ENCODE measurements at regions not wholly inside any gene's neighbourhood (a gene's known extent, or its start where the extent isn't known, plus 50 kb on each side); places are given as distances from the start of the nearest gene placed in this dataset.
"Not testable (repeated sequence)": the region's sequence is repeated elsewhere in the genome, so short reads cannot be mapped to it uniquely, and the experiment has no call there.

DNA sequence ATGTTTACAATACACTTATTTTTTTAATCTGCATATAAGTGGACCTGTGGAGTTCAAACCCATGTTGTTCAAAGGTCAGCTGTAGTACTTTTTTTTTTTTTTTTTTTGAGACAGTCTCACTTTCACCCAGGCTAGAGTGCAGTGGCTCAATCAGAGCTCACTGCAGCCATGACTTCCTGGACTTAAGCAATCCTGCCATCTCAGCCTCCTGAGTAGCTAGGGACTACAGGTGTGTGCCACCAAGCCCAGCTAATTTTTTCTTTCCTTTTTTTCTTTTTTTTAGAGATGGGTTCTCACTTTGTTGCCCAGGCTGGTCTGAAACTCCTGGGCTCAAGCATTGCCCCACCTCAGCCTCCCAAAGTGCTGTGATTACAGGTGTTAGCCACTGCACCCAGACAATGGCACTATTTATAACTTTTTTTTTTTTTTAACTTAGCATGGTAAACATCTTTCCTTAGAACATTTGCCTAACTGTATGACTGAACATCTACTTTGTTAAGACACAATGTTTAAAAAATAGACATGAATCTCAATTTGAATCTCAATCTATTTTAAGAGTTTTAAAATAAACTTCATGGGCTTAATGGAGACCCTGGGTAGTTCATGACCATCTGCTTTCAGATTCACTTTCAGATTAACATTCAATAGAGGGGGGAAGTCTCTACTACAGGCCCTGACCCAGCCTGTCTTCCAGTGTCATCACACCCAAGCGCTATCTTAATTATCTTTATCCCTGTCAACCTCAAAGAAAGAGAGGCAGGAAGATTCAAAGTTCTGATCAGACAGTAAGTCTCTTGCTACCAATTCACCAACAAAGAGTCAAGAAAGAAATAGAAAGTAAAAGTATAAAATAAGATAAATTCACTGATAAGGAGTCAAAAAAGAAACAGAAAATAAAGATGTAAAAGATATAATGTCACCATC lies 97.7 kb upstream of the DOCK9 start:
- no peak for DNase-seq (ENCODE audit: low read depth in 3 of 3)

DNA sequence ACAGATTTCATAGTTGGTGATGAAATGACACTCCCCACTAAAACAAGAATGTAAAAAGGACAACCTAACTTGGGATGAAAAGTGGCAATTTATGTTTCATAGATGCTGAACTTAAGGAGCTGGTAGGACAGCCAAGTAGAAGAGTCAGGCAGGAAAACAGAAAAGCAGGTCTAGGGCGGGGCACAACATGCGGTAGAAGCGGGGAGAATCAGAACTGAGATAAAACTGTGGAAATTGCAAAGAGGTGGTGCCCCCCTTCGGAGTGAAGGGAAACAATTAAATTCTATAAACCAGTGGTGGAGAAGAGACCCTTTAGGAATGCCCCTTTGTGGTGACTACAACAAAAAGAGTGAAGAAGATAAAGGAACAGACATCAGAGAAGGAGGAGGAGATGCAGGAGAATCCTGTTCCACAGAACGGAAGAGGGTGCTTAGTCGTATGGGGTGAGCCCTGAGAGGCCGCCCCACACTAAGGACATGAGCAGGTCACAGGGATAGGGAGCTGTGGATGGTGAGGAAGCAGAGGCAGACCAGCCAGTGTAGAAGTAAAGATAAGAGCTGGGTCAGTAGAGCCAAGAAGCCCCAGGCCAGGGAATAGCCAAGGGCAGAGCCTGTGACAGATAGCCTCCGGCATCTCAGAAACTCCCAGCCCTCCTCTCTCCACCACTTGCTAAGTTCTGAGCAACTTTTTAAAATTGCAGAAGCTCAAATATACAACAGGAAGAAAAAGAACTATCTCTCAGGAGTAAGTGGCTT lies 100.3 kb upstream of the DOCK9 start:
- DNase-seq (ENCODE audit: low read depth in 3 of 3): no peak

DNA sequence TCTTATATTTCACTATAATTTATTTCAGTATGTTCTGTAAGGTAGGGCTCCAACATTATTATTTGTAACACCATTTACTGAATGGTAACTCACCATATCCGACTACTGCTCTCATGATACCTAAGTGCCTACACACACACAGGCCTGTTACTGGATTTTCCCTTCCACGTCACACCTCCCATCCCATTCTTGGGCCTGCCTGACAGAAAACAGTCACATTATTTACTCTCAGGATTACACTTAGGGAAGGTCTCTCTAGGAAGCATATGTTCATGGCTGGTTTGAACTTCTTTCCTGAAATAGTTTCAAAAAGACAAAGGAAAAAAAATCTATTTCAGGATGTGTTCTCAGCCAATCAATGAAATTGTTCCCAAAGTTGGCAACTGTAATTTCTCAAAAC lies 102.3 kb upstream of the DOCK9 start:
- no peak for DNase-seq (ENCODE audit: low read depth in 3 of 3)

DNA sequence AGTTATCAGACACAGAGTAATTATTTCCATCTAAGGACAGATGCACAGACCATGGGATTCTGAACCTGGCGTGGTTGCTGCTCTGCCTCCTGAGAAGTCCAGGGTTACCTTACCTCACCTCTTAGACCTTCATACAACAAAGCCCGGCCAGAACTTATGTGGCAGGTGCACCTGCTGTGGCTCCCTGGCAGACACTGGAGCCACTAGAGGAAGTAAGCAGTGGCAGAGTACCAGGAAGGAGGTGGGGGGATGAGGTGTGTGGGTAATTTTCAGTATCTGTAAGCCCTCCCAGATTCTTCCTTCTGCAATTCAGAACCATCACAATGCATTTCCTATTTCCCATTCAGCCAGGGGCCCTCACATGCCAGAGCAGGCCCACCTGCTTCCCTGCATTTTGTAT lies 106.1 kb upstream of the DOCK9 start:
- no peak for DNase-seq (ENCODE audit: low read depth in 3 of 3)

DNA sequence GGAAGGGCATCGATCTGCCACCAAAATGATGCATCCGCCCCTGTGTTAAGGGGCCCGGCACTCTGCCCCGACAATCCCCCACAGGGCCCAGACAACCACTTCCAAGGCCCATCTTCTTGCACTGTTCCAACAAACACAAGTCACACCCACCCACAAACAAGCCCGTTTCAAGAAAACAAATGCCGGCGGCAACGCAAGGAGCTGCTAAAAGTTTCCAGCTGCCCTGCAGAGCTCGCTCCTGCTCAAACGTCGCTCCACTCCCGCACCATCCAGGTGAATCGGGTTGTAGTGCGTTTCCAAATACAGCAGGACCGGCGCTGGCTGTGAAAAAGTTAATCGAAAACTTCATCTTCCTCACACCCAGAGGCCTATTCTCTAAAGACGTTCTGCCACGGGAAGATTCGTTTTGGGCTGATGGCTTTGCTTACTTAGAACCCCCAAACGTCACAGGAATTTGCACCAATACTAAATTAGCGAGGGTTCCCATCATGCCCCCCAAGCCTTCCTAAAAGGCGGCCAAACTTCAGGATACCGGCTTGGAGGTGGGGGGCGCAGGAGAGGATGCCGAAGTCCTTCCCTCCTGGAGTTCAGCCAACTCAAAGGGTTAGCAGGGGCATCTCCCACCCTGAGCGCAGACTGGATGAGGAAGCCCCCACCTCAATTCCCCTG lies 107.4 kb upstream of the DOCK9 start:
- no peak for DNase-seq (ENCODE audit: low read depth in 3 of 3)

DNA sequence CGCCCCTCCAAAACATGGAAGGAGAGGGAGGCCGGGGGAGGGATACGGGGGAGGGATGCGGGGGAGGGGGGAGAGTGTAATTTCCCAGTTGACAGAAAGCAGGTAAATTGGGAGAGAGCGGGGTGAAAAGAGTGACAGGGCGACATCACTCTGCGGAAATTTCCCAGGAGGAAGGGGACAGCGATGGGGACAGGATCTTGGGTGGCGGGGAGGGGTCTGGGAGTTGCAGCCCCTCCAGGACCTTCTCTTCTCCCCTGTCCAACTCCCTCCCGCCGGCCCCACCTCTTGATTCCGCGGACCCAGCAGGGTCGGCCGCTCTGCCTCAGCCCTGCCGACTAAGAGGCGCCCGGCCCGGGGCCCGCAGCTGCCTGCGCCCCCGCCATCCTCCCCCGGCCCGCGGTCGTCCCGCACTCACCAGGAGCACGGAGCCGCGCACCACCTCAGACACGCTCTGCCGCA lies 108.0 kb upstream of the DOCK9 start:
- DNase-seq (ENCODE audit: low read depth in 3 of 3): no peak

DNA sequence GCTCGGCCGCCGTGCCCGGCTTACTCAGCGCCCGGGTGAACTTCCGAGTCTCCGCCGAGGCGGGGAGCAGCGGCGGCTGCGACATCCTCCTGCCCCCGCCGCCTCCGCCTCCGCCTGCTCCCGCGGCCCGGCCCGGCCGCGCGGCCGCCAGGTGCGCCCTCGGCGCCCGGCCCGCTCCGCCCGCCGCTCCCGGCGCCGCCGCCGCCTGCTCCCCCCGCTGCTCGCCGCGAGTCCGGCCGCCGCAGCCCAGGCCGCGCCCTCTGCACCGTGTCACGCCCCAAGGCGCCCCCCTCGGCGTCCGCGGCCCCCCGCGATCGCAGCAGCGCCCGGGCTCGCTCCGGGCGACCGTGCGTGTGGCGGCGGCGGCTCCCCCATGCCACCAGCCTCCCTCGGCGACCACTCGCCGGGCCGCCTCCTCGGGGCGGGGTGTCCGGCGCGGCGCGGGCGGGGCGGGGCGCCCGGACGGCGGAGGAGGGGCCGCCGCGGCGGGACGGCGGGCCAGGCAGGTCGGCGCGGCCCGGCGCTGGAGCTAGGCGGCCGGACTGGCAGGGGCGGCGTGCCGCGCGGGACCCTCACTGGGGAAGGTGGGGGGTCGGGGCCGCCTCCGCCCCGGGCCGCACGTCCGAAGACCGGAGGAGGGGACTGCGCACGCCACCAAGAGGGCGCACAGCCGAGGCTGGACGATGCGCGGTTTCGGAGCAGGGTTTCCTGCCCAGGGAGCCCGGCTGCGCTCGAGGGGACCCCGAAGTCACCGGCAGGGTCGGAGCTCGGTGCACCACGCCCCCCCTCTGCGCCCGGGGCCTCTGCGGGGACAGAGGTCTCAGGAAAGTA lies 108.6 kb upstream of the DOCK9 start:
- peak; percentile 52 to 71 (median 64) for DNase-seq (ENCODE audit: low read depth in 3 of 3)

DNA sequence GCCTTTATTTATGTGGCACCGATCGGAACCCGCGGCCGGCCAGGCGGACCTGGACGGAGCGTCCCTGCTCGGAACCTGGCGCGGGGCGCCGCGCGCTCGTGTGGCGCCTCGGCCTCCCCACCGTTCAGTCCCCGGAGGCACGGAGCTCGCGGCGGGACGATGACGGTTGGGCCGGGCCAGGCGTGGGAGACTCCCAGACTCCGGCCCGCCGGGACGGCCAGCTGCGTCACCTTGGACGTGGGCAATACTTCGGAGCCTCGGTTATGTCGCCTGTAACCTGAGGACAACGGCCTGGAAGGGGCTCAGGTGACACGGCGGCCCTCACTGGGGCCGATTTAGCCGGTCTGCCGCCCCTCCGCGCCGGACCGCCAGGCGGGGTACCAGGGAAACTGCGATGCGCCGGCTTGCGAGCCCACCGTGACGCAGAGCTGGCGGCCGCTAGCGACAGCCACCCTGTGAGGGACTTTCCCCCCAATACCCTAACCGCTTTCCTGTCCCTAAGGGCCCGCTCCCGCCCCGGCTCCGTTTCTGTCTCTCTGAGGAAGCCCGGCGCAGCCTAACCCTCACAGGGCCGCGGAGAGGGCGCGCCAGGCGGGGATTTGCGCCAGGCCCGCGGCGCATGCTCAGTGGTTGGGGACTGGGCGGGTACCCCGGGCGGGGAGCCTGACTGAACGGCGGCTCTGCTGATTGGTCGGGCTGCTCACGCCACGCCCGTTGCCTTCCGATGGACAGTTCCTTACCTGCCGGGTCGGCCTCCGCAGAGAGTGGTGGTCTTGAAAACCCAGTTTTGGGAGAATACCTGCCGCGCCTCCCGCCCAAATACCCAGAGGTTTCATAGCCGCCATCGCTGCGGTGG lies 109.5 kb upstream of the DOCK9 start:
- peak; percentile 86 to 93 (median 90) for DNase-seq (ENCODE audit: low read depth in 3 of 3)

DNA sequence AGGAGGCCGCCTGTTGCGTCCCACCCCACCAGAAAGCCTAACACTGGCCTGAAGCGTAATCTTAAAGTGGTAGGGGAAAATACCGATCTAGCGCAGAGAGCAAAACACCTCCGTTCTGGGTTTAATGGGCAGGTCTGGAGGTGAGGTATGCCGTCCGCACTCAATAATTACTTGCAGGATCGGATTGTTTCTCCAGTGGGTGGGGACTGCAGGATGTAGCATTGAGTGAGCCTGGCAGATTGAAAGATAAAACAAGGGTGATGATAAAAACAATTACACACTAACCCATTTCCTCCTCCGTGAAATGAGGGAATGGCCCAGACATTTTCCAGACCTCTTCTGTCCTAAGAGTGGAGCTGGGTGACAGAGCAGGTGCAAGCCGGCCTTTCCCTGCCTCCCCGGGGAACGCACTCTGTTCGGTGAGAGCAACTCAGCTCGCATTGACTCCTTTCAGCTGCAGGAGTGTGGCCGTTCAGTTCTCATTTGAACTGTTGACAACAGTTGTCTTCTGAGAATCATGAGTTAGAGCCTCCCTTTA lies 110.2 kb upstream of the DOCK9 start:
- DNase-seq (ENCODE audit: low read depth in 3 of 3): no peak

DNA sequence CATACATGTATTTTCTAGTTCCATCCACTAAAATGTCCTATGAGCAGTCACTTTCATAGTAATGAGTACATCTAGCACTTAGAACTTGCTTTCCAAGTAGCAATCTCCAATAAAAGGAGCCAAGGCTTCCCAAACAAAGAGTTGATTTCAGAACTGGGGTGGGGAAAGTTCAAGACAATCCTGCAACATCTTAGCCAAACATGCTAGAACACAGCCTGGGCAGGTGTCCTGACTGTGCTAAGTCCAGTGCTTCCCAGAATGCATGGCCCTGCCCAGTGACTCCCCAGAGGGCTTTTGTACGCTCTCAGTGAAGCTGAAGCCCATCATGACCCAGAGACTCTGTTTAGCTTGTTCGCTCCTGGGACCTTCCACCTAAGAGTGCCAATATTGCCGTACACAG lies 106.7 kb upstream of the UBAC2 start:
- no peak for DNase-seq (ENCODE audit: low read depth in 3 of 3)

DNA sequence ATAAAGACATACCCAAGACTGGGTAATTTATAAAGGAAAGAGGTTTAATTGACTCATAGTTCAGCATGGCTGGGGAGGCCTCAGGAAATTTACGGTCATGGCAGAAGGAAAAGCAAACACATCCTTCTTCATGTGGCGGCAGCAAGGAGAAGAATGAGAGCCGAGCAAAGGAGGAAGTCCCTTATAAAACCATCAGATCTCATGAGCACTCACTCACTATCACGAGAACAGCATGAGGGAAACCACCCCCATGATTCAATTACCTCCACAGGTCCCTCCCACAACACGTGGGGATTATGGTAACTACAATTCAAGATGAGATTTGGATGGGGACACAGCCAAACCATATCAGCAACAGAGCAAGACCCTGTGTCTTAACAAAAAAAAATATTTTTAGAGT lies 98.8 kb upstream of the UBAC2 start:
- DNase-seq (ENCODE audit: low read depth in 3 of 3): not testable (repeated sequence)

DNA sequence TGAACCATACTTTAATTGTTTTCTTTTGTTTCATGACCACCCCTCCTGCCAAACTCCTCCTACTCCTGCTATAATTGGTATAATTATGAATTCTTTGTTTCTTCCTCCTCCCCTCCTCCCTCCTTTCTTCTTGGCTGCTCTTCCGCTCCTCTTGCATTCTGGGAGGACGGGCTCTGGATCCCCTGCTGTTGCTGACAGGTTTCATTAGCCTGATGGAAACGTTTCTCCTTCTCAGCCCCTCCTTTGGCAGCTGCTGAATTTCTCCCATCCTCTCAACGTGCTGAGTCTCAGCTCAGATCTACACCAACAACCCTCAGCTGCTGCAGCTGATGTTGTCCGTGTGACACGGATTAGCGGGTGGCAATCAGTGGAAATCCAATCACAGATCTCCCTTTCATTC lies 97.1 kb upstream of the UBAC2 start:
- DNase-seq (ENCODE audit: low read depth in 3 of 3): no peak

DNA sequence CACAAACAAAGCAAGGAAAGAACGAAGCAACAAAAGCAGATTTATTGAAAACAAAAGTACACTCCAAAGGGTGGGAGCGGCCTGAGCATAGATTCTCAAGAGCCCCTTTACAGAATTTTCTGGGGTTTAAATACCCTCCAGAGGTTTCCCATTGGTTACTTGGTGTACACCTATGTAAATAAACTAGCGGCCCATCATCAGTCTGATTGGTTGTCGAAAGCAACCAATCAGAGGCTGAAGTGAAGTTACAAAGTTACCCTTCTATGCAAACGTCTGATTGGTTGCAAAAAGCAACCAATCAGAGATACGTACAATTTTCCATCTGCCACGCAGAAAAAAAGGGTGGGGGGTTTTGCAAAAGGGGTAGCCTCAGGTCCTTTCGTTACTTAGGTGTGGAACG lies 96.3 kb upstream of the UBAC2 start:
- DNase-seq (ENCODE audit: low read depth in 3 of 3): no peak

DNA sequence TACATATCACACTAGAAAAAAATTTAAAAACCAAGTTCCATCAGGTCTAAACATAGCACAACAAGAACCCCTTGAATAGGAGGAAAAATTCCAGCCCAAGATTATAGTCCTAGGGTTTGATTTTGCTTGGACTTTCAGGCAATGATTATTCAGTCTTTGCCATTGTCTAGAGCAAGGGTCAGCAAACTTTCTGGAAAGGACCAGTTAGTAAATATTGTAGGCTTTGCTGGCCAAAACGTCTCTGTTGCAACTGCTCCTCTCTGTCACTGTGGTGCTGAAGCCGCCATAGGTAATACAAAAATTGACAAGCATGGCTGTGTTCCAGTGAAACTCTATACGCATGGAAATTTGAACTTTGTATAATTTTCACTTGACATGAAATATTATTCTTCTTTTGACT lies 95.5 kb upstream of the UBAC2 start:
- DNase-seq (ENCODE audit: low read depth in 3 of 3): no peak

DNA sequence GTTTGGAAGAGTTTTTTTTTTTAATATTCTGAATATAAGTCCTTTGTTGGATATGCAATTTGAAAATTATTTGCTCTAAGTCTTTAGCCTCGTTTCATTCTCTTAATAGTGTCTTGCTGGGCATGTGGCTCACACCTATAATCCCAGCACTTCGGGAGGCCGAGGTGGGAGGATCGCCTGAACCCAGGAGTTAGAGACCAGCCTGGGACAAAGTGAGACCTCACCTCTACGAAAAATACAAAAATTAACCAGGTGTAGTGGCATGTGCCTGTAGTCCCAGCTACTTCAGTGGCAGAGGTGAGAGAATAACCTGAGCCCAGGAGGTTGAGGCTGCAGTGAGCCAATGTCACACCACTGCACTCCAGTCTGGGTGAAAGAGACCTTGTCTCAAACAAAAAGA lies 87.3 kb upstream of the UBAC2 start:
- no peak for DNase-seq (ENCODE audit: low read depth in 3 of 3)

DNA sequence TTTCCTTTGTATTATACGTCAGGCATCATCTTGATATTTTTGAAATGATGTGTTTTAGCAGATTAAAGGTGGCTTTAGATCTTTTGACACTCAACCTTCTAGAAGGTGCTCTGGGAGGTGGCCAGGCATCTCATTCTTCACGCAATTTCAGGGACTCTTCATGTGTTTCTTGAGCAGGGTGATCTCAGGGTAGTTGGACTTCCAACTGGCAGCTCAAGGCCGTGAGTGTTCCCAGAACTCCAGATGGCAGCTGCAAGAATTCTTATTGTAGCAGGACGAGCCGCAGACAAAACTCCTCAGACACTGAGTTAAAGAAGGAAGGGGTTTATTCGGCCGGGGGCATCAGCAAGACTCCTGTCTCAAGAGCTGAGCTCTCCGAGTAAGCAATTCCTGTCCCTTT lies 82.5 kb upstream of the UBAC2 start:
- no peak for DNase-seq (ENCODE audit: low read depth in 3 of 3)

DNA sequence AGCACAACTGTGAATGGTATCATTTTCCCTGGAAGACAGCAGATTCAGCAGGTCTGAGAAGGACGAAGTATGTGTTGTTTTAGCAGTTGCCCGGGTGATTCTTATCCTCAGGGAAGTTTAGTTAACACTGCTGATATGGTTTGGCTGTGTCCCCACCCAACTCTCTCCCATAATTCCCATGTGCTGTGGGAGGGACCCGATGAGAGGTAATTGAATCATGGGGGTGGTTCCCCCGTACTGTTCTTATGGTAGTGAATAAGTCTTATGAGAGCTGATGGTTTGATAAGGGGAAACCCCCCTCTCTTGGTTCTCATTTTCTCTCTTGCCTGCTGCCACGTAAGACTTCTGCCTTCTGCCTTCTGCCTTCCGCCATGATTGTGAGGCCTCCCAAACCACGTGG lies 81.0 kb upstream of the UBAC2 start:
- DNase-seq (ENCODE audit: low read depth in 3 of 3): no peak

DNA sequence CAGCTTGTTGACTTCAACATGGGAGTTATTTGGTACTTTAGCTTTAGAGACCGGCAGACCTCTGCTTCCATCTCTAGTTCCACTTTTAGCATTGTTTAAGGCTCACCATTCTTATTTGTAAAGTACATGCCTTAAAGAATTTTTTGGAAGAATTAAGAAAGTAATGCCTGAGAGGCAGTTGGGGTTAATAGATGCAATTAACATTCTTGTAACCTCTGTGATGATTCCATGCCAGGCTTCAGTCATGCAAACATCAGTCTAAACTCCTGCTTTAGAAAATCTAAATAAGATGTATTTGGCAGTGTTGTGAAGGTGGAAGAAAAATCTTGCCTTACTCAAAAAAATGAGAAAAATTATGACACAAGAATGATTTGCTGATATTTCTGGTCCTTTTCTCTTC lies 79.9 kb upstream of the UBAC2 start:
- no peak for DNase-seq (ENCODE audit: low read depth in 3 of 3)

DNA sequence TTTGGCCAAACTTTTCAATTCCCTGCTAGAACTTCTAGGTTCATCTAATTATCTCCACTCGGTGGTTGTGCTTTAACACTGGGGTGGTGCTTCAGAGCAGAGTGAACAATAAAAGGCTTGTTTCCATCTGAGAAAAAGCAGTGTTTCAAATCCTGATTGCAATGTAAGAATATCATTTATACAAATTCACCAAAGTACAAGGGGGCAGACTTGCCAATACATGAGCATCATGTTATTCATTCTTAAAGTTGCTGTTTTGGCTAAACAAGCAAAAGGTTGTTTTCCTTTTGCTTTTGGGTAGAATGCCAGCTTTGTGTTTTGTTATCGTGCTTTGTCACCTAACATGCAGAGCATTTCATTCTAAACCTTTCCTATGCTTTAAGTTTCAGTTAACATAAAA lies 78.5 kb upstream of the UBAC2 start:
- no peak for DNase-seq (ENCODE audit: low read depth in 3 of 3)

Data from stimulated activated CD4-positive, alpha-beta T cell treated with anti-CD3 and anti-CD28 coated beads, TNF-alpha, amount 100 ng/mL, for 4 hours (primary cell).